GM21528 (cell line): ENCODE measurements at regions not wholly inside any gene's neighbourhood (a gene's known extent, or its start where the extent isn't known, plus 50 kb on each side); places are given as distances from the start of the nearest gene placed in this dataset.

Experiments used
- ATAC-seq: cut with Tn5 transposase; IDR thresholded peaks from one replicate; pipeline ENCODE4 v1.9.1; 2021; ENCODE audit warnings: mild to moderate bottlenecking, moderate library complexity; ENCODE audit not compliant: unreplicated experiment, low FRiP score

DNA sequence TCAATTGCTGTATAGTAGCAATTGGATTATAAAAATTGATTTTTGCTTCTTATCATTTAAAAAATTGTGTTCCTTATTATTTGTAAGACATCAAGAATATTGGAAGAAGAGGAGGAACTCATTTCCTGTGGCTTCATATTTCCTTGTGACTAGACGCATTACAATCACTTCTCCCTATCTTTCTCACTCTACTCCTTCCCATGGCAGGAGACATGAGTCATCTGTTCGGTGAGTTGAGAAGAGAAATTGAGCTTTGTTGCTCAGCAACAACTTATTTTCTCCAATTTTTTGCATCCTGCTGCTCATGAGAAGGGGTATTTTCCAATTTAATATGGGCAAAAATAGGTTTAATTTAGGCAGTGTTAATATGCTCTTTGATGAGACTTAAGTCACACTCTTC is 1783.9 kb downstream of the SUCLG1 start:
- no peak for ATAC-seq

DNA sequence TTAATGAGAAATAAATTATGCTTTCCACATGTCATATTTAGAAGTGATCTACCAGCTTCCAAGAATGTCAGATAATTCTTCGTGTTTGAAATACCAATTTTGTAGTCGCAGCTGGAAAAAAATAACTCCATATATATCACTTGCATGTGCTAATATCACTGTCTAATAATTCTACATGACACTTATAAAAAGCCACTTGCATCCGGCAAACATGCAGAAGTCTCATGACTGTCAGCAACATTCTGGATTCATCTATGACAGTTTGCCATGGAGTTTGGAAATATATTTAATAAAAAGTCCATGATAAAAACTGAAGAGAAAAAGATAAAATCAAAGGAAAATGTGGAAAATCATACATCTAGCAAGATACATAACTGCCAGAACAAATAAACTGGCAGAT is 1784.4 kb downstream of the SUCLG1 start:
- ATAC-seq: no peak

DNA sequence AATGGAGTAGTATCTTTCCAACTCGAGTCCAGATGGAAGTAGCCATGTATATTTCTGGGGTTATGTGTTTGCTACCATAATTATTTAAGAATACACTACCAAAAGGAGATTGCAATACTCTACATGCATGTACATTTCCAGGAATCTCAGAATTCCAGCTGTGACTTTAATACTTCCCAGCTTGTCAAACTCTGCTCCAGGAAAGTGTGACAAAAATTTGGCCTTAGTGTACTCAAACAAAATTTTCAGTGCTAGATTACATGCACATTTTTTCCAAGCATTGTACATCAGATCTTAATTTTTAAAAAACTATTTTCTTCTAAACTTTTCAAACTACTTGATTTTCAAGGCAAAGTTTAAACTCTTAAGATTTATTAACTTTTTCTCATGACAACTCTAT is 1791.6 kb downstream of the SUCLG1 start:
- ATAC-seq: no peak

DNA sequence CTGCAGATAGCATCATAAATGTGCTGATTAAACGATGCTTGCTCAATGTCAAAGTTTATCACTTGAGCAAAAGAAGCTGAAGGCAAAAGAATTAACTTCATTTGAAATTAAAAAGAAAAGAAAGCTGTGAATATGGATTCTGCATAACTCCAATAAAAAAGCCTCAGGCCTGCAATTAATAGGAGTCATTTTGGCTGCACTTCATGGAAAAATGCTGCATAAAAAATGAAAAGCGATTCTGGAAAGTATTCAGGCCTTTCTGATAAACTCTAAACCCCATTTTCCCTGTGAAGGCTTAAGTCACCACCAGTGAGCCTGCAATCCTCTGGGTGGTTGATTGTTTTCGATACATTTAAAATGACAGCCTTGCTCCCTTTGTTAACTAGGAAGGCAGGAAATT is 1793.4 kb downstream of the SUCLG1 start:
- no peak for ATAC-seq

DNA sequence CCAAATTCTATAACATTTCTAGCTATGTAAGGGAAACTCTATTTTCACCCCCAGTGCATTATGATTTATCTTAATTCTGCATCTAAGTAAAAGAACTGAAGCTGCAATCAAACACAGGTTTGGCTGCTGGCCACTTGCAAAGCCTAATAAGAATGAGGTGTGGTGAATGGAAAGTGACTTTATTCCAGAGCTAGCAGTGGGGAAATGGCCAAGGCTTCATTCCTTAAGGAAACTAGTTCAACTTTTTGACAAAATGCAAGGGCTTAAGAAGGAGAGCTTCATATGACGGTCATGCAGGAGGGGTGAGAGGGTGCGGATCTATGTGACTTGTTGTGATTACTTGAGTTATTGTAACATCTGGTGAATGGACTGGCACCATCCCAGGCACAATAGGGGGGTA is 1802.0 kb downstream of the SUCLG1 start:
- ATAC-seq: no peak

DNA sequence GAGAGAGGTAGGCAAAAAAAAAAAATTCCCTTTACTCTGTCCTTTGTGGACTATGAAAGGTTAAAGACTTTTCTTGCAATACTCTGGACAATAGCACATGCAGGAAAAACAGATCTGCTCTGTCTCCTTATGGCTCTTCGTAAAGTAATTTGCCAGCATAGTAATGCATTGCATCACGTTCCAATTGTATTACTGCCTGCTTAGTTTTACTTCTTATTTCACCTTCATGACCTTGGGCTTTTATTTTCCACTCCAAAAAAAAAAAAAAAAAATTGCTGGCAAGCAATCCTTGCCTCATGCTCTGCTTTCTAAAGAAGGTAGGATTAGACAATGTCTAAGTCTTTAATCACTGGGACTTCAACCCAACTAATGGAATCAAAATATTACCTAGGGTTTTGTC is 1802.7 kb downstream of the SUCLG1 start:
- no peak for ATAC-seq

DNA sequence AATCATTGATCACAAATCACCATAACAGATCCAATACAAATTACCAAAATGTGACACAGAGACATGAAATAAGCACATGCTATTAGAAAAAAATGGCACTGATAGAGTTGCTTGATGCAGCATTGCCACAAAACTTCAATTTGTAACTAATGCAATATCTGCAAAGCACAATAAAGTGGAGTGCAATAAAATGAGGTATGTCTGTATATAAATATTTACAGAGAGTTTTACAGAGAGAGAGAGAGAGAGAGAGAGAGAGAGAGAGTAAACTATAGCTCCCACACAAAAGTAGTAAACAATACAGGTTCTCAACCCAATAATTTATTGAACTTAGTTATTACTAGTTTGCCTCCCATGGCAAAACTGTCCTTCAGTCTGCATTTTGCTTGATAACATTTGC is 1807.0 kb downstream of the SUCLG1 start:
- ATAC-seq: no peak

DNA sequence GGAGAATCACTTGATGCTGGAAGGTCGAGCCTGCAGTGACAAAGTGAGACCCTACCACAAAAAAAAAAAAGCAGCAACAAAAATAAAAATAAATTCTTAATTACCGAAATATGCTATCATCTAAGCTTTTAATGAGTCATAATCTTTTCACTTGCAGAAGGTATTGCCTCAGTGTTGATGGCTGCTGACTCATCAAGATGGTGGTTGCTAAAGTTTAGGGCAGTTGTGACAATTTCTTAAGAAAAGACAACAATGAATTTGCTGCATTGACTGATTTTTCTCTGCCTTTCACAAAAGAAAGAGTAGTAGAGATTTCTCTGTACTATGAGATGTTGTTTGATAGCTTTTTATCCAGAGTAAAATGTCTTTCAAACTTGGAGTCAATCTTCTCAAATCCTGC is 1809.0 kb downstream of the SUCLG1 start:
- ATAC-seq: no peak

DNA sequence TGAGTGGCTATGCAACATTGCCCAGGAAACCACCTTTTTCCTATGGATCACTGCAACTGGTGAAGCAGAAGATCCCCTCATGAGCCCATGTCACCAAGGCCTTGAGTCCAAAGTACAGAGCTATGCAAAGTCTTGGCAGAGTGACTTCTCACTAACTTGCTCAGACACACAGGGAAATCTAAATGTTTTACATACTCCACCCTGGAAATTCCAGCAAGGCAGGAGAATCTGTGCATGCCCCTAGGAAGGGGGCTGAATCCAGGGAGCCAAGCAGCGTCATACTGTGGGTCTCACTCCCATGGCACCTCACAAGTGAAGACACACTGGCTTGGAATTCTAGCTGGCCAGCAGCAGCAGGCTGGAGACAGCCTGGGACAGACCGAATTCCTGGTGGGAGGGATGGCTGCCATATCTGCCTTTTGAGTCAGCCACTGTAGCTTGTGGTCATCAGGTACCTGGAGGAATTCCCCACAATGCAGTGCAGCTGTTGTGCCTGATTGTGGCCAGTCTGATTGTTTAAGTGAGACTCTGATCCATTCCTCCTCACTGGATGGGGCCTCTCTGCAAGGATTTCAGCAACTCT is 1817.4 kb downstream of the SUCLG1 start:
- ATAC-seq: no peak

DNA sequence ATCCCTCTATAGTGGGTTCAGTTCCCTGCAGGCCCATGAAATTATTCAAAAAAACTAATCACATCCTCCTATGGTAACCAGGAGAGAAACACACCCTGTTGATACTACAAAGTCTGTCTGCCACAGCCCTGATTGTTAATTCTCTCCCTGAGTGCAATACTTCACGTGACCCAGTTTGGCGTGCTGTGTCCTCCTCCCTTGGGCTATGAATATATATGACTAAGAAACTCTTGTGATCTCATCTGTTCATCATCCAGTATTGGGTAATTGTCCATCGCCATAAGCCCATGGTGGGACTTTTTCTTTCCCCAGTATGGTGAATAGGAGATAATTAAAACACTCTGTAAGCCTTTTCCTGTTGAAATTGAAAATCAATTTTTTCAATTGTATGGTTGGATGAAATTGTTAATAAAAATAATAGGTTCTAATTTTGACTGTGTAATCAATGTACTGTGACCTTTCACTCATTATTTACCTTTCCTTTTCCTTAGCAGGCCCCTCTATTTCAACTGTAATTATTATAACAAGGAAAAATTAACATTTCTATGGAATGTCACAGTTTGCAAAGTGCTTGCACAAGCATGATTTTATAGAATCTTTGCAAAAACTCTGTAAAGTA is 1822.6 kb downstream of the SUCLG1 start:
- ATAC-seq: no peak

DNA sequence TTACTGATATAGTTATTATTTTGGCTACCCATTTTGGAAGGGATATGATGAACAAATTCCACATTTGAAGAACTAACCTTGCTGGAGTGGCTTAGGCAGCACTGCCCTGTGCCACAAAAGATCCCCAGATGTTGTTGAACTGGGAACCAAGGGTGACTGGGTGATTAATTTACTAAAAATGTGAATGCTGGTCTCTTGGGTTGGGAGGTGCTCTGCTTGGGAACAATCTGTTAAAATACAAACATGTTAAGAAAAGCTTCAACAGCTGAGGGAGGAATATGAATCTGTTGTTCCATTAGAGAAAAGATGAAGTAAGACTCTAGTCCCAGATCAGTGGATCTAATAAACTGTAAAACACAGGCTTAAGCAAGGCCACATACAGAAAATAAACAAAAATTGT is 1860.1 kb downstream of the SUCLG1 start:
- no peak for ATAC-seq

DNA sequence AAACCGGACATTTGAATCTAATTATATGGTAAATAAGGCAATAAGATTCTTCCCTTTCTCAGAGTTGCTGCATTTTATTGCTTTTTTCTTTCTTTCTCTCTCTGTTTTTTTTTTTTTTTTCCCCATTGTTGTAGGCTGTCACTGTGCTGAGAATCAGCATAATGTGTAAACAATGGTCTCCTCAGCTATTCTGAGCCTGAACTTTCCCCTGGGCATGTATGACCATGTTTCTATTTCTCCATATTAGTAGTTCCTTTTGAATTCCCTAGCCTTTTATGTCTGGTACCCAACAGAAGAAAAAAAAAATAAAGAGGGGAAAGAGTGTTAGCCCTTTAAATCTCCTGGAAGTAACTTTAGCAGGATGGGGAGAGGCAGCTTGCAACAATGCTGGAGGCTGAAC is 1862.5 kb downstream of the SUCLG1 start:
- no peak for ATAC-seq

DNA sequence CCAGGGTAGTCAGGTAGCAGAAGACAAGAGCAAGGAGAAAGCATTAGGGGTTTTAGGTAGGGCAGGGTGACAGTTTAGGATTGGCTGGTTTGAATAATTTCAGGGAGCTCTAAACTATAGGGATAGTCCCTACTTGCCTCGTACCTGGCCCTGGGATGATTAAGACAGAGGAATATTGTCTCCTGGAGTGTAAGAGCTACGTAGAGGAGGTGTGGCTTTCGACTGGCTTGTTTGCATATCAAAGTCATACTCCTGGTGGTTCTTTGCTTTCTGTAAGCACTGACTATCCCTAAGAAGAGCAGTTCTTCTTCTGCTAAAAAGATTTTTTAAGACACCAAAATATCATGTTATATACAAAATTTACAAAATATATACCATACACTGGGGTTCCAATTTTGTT is 1867.4 kb downstream of the SUCLG1 start:
- ATAC-seq: no peak

DNA sequence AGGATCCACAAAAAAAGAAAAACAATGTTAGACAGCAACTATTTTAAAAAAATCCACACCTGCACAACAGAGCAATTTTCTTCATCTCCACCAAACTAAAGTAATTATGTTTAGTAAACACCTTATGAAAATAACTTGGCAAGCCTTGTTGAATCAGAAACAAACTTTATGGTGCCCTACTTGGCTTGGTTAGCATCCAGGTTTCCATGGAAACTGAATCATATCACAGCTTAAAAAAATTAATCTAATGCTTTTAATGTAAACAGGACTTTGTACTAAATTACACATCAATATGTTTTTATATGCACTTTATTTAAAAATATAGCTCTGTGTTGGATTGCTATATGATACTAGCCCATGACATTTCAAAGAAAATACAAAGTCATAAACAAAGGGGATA is 1882.4 kb downstream of the SUCLG1 start:
- ATAC-seq: no peak

DNA sequence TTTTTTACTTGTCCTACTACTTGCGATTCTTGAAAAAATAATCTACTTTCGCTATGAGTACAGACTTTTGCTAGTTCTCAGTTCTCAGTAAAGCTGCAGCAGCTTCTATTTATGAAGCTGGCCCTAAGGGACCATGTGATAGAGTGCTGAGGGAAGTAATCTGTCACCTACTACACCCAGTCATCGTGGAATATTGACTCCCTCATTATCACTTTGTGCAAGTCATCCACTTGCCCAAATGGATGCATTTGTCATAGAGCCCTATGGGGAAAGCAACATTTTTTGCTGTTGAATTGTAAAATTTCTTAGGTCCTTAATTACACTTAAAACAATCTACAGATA is 1919.8 kb downstream of the SUCLG1 start:
- no peak for ATAC-seq

DNA sequence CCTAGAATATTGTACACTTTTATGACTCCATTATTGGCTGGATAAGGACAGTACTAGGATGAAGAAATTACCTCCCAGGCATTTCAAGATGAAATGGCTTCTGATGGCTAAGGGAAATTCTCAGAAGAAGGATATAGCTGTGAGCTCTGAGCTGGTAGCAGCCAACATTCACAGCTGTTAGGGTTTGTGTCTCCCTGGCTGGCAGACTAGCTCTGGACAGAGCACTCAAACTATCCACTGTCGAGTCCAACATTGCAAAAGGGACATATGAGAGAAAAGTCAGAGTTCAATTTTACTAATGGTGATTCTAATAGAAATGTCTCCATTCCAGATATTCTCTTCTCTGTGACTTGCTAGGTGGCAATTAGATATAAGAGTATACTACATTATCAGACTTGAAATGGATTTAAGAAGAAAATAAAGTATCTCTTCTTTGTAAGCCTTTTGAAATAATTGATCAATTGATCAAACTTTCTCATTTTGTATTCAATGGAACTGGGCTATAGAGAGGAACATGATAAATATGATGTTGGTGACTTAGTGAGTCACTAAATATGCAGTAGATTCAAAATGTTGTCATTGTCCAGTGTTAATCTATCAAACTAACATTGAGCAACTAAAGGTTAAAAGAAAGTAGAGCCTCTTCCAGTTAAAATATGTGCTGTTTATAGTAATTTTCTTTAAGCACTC is 1920.3 kb downstream of the SUCLG1 start:
- ATAC-seq: no peak

DNA sequence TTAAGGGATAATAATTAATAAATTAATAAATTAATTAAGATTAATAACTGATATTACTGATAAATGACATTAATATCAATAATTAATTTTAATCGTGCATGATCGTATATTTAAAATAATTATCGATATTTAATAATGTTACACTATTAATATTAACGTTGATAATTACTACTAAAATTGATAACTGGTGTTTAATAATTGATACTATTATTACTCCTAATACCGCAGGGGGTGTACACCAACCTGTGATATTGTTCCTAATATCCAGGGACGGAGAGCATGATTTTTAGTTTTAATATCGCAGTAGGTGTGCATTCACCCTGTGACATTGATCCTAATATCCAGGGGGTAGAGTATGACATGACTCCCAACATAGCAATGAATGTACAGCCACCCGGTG is 1930.8 kb downstream of the SUCLG1 start:
- no peak for ATAC-seq

DNA sequence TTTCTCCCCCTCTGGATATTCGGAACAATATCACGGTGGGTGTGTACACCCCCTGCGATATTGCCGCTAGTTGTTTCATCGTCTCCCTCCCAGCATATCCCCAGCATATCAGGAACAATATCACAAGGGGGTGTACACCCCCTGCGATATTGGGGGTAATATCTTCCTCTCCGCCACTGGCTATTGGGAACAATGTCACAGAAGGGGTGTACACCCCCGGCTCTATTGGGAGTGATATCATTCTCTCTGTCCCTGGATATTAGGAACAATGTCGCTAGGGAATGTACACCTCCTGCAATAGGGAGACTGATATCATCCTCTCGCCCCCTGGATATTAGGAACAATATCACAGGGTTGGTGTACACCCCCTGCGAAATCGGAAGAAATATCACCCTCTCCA is 1932.0 kb downstream of the SUCLG1 start:
- no peak for ATAC-seq

DNA sequence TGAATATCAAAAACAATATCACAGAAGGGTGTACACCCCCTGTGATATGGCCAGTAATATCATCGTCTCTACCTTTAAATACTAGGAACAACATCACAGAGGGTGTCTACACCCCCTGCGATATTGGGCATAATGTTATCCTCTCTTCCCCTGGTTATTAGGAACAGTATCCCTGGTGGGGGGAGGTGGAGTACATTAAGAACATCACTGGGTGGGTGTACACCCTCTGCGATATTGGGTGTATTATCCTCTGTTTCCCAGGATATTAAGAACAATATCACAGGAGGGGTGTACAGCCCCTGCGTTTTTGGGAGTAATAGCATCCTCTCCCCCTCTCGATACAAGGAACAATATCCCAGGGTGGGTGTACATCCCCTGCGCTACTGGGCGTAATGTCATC is 1932.8 kb downstream of the SUCLG1 start:
- no peak for ATAC-seq

DNA sequence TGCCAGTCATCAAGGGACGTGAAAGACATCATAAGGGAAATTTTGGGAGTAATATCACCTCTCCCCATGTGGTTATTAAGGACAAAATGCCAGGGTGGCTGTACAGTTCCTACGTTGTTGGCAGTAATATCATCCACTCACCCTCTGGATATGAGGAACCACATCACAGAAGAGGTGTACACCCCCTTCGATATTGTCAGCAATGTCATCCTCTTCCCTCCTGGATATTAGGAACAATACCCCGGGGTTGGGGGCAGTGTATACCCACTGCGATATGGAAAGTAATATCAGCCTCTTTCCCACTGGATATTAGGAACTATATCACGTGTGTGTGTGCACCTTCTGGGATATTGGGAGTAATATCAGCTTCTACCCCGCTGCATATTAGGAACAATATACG is 1933.3 kb downstream of the SUCLG1 start:
- ATAC-seq: no peak

DNA sequence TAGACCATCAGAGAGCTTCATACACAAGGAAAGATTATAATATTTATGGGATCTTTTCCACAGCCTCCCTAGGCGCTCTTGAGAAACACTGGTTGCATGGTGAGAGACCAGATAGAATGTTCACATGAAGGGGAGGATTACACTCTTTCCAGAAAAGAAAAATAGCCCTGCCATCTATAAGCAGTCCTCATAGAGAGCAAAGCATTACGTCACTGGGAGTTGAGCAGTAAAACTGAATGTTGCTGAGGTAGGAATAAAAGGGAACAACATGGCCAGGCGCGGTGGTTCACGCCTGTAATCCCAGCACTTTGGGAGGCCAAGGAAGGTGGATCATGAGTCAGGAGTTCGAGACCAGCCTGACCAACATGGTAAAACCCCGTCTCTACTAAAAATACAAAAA is 1934.3 kb downstream of the SUCLG1 start:
- no peak for ATAC-seq

DNA sequence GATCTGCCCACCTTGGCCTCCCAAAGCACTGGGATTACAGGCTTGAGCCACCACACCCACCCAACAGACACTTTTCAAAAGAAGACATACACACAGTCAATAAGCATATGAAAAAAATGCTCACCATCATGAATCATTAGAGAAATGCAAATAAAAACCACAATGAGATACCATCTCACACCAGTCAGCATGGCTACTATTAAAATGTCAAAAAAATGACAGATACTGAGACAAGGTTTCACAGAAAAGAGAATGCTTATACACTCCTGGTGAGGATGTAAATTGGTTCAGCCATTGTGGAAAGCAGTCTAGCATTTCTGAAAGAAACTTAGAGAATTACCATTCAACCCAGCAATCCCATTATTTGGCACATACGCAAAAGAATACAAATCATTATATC is 1947.2 kb downstream of the SUCLG1 start:
- no peak for ATAC-seq
